Panc1 (cell line): ENCODE measurements at regions not wholly inside any gene's neighbourhood (a gene's known extent, or its start where the extent isn't known, plus 50 kb on each side); places are given as distances from the start of the nearest gene placed in this dataset.

ENCODE experiments used
- ATAC-seq: fragments of 200-7000 bp; cut with Tn5 transposase; 2 replicates; pipeline ENCODE4 v1.9.1; 2020; ENCODE audit warnings: mild to moderate bottlenecking, moderate library complexity
- BruUV-seq: library from RNA; stranded (reverse); fragments of 400-500 nt; replicated peaks from 2 replicates; lab custom pipeline; 2021; lab: Mats Ljungman, UMichigan
- CTCF ChIA-PET: fragments of 300-600 bp; sonication (Branson Sonifier 250); formaldehyde crosslinking; loops from one replicate; lab custom pipeline; 2022; ENCODE audit warnings: antibody characterized with exemption; lab: Charles Lee
- POLR2A ChIA-PET: fragments of 300-600 bp; sonication (Branson Sonifier 250); formaldehyde crosslinking; loops from one replicate; lab custom pipeline; 2022; ENCODE audit warnings: antibody characterized with exemption; lab: Charles Lee
- DNase-seq: peaks from one replicate; pipeline ENCODE4 v3.0.0-alpha.2; 2010; ENCODE audit warnings: low read depth, low spot score
- H3K27ac ChIP-seq: 2 replicates; pipeline ENCODE4 v1.5.1; 2011; ENCODE audit warnings: mild to moderate bottlenecking, low read length, inconsistent platforms
- H3K27me3 ChIP-seq: fragments of 200-500 bp; sonication (Bioruptor generic); 2 replicates; pipeline ENCODE4 v1.6.0; 2014; ENCODE audit warnings: low read length, inconsistent platforms; ENCODE audit not compliant: control insufficient read depth, insufficient read depth
- H3K36me3 ChIP-seq: fragments of 200-500 bp; sonication (Bioruptor generic); 2 replicates; pipeline ENCODE4 v1.5.1; 2014; ENCODE audit warnings: inconsistent platforms, mild to moderate bottlenecking, low read length, moderate library complexity; ENCODE audit not compliant: control insufficient read depth, insufficient read depth
- H3K4me1 ChIP-seq: 2 replicates; pipeline ENCODE4 v1.5.1; 2011; ENCODE audit warnings: inconsistent platforms, mild to moderate bottlenecking, low read length, moderate library complexity; ENCODE audit not compliant: control insufficient read depth, insufficient read depth
- H3K4me3 ChIP-seq, 2 experiments: 2 replicates each; pipeline ENCODE4 v1.5.1; 2011 to 2012; ENCODE audit warnings: low read depth in 2 of 2, low read length in 2 of 2, mild to moderate bottlenecking in 2 of 2, inconsistent platforms in 1 of 2, moderate library complexity in 1 of 2
- H3K9me3 ChIP-seq: fragments of 200-500 bp; sonication (Bioruptor generic); 2 replicates; pipeline ENCODE4 v1.5.1; 2014; ENCODE audit warnings: low read depth, mild to moderate bottlenecking, inconsistent platforms, low read length, moderate library complexity; ENCODE audit not compliant: control insufficient read depth, insufficient read depth
- POLR2AphosphoS5 ChIP-seq: IDR thresholded peaks from 2 replicates; pipeline ENCODE4 v1.6.1; 2012; ENCODE audit warnings: mild to moderate bottlenecking, low read depth, low read length, moderate library complexity
- REST ChIP-seq, 2 experiments: IDR thresholded peaks; 2 replicates each; pipeline ENCODE4 v1.6.1; 2011 to 2012; ENCODE audit warnings: low read depth in 2 of 2, control low read depth in 1 of 2, low read length in 1 of 2, mild to moderate bottlenecking in 1 of 2, moderate library complexity in 1 of 2; ENCODE audit not compliant: insufficient read depth in 1 of 2
- SIN3A ChIP-seq: IDR thresholded peaks from 2 replicates; pipeline ENCODE4 v1.6.1; 2012; ENCODE audit warnings: low read depth, mild to moderate bottlenecking, low read length, moderate library complexity, borderline replicate concordance; ENCODE audit not compliant: insufficient read depth
- TCF7L2 ChIP-seq: IDR thresholded peaks from 2 replicates; pipeline ENCODE4 v1.6.1; 2011; ENCODE audit warnings: mild to moderate bottlenecking, low read depth, low read length, inconsistent platforms
- in situ Hi-C: cut with HindIII; loops from 2 replicates; pipeline ENCODE4 v1.10.0; 2016; ENCODE audit warnings: low sequenced_read_pairs, low pct_unique_long_range_greater_than_20kb
- intact Hi-C: fragments of 100-400 bp; cut with micrococcal nuclease; formaldehyde crosslinking; loops from one replicate; pipeline ENCODE4 v1.10.0; 2022; ENCODE audit not compliant: unreplicated experiment
- TF ChIP-seq, protein P1 (sequence below): fragments of 450-650 bp; IDR thresholded peaks from 2 replicates; pipeline ENCODE4 v1.5.1; 2017; ENCODE audit warnings: mild to moderate bottlenecking

- H3K9me3 ChIP-seq: no peaks in the 10 kb centered on the region
- ChIA-PET CTCF (no interaction called here), POLR2A (no interaction called here)
- BruUV-seq: no TSS peak
- intact Hi-C loops (no loop called here), in situ Hi-C loops (no loop called here)
- H3K4me3 ChIP-seq: no peak overlapping the region
- H3K27me3 ChIP-seq: no peaks in the 10 kb centered on the region
- DNase-seq (no peak), ATAC-seq (no peak)
- TF ChIP-seq SIN3A (no peak), REST (IDR thresholded peaks at IDR 0.05; ENCODE audit: insufficient read depth in 1 of 2, low read depth in 2 of 2, low read length in 1 of 2) (no peak), TCF7L2 (no peak), POLR2AphosphoS5 (no peak)
- TF ChIP-seq, protein P1, sequence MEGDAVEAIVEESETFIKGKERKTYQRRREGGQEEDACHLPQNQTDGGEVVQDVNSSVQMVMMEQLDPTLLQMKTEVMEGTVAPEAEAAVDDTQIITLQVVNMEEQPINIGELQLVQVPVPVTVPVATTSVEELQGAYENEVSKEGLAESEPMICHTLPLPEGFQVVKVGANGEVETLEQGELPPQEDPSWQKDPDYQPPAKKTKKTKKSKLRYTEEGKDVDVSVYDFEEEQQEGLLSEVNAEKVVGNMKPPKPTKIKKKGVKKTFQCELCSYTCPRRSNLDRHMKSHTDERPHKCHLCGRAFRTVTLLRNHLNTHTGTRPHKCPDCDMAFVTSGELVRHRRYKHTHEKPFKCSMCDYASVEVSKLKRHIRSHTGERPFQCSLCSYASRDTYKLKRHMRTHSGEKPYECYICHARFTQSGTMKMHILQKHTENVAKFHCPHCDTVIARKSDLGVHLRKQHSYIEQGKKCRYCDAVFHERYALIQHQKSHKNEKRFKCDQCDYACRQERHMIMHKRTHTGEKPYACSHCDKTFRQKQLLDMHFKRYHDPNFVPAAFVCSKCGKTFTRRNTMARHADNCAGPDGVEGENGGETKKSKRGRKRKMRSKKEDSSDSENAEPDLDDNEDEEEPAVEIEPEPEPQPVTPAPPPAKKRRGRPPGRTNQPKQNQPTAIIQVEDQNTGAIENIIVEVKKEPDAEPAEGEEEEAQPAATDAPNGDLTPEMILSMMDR: no peak
- H3K36me3 ChIP-seq: no peaks in the 10 kb centered on the region
- H3K4me1 ChIP-seq: no peaks in the 10 kb centered on the region
- no peak overlapping the region for H3K27ac ChIP-seq
Measured at GRCh38 chr2:67642046-67642382, 244.9 kb downstream of the ETAA1 start.

GRCh38 chr2:67642961-67643360 is 245.8 kb downstream of the ETAA1 start:
- H3K4me3 ChIP-seq: no peak overlapping the region
- ChIA-PET CTCF (interaction anchor here (0.6 kb wide), 1 partner anchor 22 kb away, joined by 5 read pairs; no protein-coding TSS in a partner anchor), POLR2A (no interaction called here)
- no peak for ATAC-seq
- no TSS peak for BruUV-seq
- no peak for TF ChIP-seq TCF7L2
- no peaks in the 10 kb centered on the region for H3K4me1 ChIP-seq
- H3K36me3 ChIP-seq: no peaks in the 10 kb centered on the region
- no peaks in the 10 kb centered on the region for H3K9me3 ChIP-seq
- in situ Hi-C loops: no loop called here
- no peaks in the 10 kb centered on the region for H3K27me3 ChIP-seq
- DNase-seq: no peak
- no peak overlapping the region for H3K27ac ChIP-seq
- intact Hi-C loops: no loop called here

GRCh38 chr2:67645280-67646138 is 248.4 kb downstream of the ETAA1 start:
- TF ChIP-seq TCF7L2: no peak
- DNase-seq (no peak), ATAC-seq (no peak)
- in situ Hi-C loops: no loop called here
- Histone ChIP-seq H3K27ac (no peak overlapping the region), H3K4me1 (no peaks in the 10 kb centered on the region), H3K9me3 (no peaks in the 10 kb centered on the region), H3K4me3 (no peak overlapping the region), H3K27me3 (no peaks in the 10 kb centered on the region), H3K36me3 (no peaks in the 10 kb centered on the region)
- POLR2A ChIA-PET: no interaction called here
- intact Hi-C loops: no loop called here
- BruUV-seq: no TSS peak
- CTCF ChIA-PET: no interaction called here
